Stimulated activated CD8-positive, alpha-beta memory T cell treated with anti-CD3 and anti-CD28 coated beads, Interleukin-15, amount 100 ng/mL, for 48 hours (primary cell): ENCODE measurements at regions not wholly inside any gene's neighbourhood (a gene's known extent, or its start where the extent isn't known, plus 50 kb on each side); places are given as distances from the start of the nearest gene placed in this dataset.
A peak's percentile ranks its signal among the peaks of the same experiment; 100 is the strongest.
"Not testable (repeated sequence)": the region's sequence is repeated elsewhere in the genome, so short reads cannot be mapped to it uniquely, and the experiment has no call there.

Experiments used
- DNase-seq, 2 donors: peaks; one replicate each; pipeline ENCODE4 v3.0.0-alpha.2; 2020; ENCODE audit warnings: low read depth in 2 of 2

- not testable (repeated sequence) for DNase-seq
Observed at GRCh38 chr21:32823296-32823695, 51.7 kb upstream of the PAXBP1 start.

GRCh38 chr21:32824950-32825349 lies 53.4 kb upstream of the PAXBP1 start:
- DNase-seq, result no peak

- peak in 1 of 2 donors; percentile 6 for DNase-seq
Observed at GRCh38 chr21:32826329-32827167, 55.0 kb upstream of the PAXBP1 start.

- DNase-seq, result no peak
Observed at GRCh38 chr21:32828908-32829307, 57.4 kb upstream of the PAXBP1 start.

- DNase-seq, result no peak
Observed at GRCh38 chr21:32829504-32829903, 57.9 kb upstream of the PAXBP1 start.

GRCh38 chr21:32831779-32832178 lies 60.2 kb upstream of the PAXBP1 start:
- DNase-seq, result not testable (repeated sequence)

GRCh38 chr21:32834211-32834915 lies 62.8 kb upstream of the PAXBP1 start:
- DNase-seq, result no peak

- DNase-seq, result no peak
Observed at GRCh38 chr21:32834916-32835235, 63.3 kb upstream of the PAXBP1 start.

GRCh38 chr21:32842146-32842545 lies 70.6 kb upstream of the PAXBP1 start:
- no peak for DNase-seq

GRCh38 chr21:32843561-32843960 lies 72.0 kb upstream of the PAXBP1 start:
- DNase-seq, result no peak

GRCh38 chr21:32844076-32844475 lies 72.5 kb upstream of the PAXBP1 start:
- no peak for DNase-seq

GRCh38 chr21:32844653-32845436 lies 73.3 kb upstream of the PAXBP1 start:
- DNase-seq, result no peak

GRCh38 chr21:32858628-32859027 lies 87.1 kb upstream of the PAXBP1 start:
- no peak for DNase-seq

- DNase-seq, result no peak
Observed at GRCh38 chr21:32860399-32860798, 88.8 kb upstream of the PAXBP1 start.

GRCh38 chr21:32861866-32862265 lies 90.3 kb upstream of the PAXBP1 start:
- no peak for DNase-seq

GRCh38 chr21:32867597-32867996 lies 96.0 kb upstream of the PAXBP1 start:
- DNase-seq, result no peak

- no peak for DNase-seq
Observed at GRCh38 chr21:32868631-32869454, 97.3 kb upstream of the PAXBP1 start.

GRCh38 chr21:32869459-32869858 lies 97.9 kb upstream of the PAXBP1 start:
- no peak for DNase-seq

GRCh38 chr21:32876426-32876825 lies 104.9 kb upstream of the PAXBP1 start:
- DNase-seq, result no peak

GRCh38 chr21:32877888-32878287 lies 106.3 kb upstream of the PAXBP1 start:
- not testable (repeated sequence) for DNase-seq

GRCh38 chr21:32878661-32879060 lies 107.1 kb upstream of the PAXBP1 start:
- DNase-seq, result no peak

GRCh38 chr21:32881458-32881857 lies 109.9 kb upstream of the PAXBP1 start:
- DNase-seq, result no peak
